Smooth muscle cell (in vitro differentiated cells): ENCODE measurements at regions not wholly inside any gene's neighbourhood (a gene's known extent, or its start where the extent isn't known, plus 50 kb on each side); places are given as distances from the start of the nearest gene placed in this dataset.
A peak's percentile ranks its signal among the peaks of the same experiment; 100 is the strongest.

Source experiments
- DNase-seq: peaks from one replicate; lab custom pipeline; 2025; ENCODE audit not compliant: unreplicated experiment; lab: John Stamatoyannopoulos, UW
- H2AFZ ChIP-seq: fragments of 200-600 bp; sonication (generic); 2 replicates; pipeline ENCODE4 v1.6.0; 2016; ENCODE audit warnings: antibody characterized with exemption, low read depth, mild to moderate bottlenecking
- H3F3A ChIP-seq: fragments of 200-600 bp; sonication (generic); 2 replicates; pipeline ENCODE4 v1.6.0; 2017; ENCODE audit warnings: antibody characterized with exemption, low read depth
- H3K27ac ChIP-seq: fragments of 200-600 bp; sonication (generic); 2 replicates; pipeline ENCODE4 v1.5.1; 2016; ENCODE audit warnings: low read depth, mild to moderate bottlenecking
- H3K27me3 ChIP-seq: fragments of 200-600 bp; sonication (generic); 2 replicates; pipeline ENCODE4 v1.6.1; 2016; ENCODE audit warnings: low read depth, mild to moderate bottlenecking
- H3K36me3 ChIP-seq: fragments of 200-600 bp; sonication (generic); 2 replicates; pipeline ENCODE4 v1.5.1; 2016; ENCODE audit warnings: low read depth
- H3K4me1 ChIP-seq: fragments of 200-600 bp; sonication (generic); 2 replicates; pipeline ENCODE4 v1.5.1; 2016; ENCODE audit warnings: low read depth
- H3K4me2 ChIP-seq: fragments of 200-600 bp; sonication (generic); 2 replicates; pipeline ENCODE4 v1.6.0; 2016; ENCODE audit warnings: mild to moderate bottlenecking
- H3K4me3 ChIP-seq: fragments of 200-600 bp; sonication (generic); 2 replicates; pipeline ENCODE4 v1.5.1; 2016; ENCODE audit warnings: mild to moderate bottlenecking
- H3K79me2 ChIP-seq: fragments of 200-600 bp; sonication (generic); 2 replicates; pipeline ENCODE4 v1.6.0; 2016; ENCODE audit warnings: low read depth, mild to moderate bottlenecking
- H3K9ac ChIP-seq: fragments of 200-600 bp; sonication (generic); 2 replicates; pipeline ENCODE4 v1.6.0; 2016; ENCODE audit warnings: low read depth
- H3K9me3 ChIP-seq: fragments of 200-600 bp; sonication (generic); replicated peaks from 2 replicates; pipeline ENCODE4 v1.5.1; 2016; ENCODE audit warnings: low read depth
- H4K20me1 ChIP-seq: fragments of 200-600 bp; sonication (generic); 2 replicates; pipeline ENCODE4 v1.6.0; 2016; ENCODE audit warnings: low read depth
- WGBS: methylation state at CpG from one replicate; pipeline ENCODE4 v1.1.7; 2016; ENCODE audit warnings: low lambda C conversion rate; 5-methylcytosine and 5-hydroxymethylcytosine counted together
- TF ChIP-seq, protein P1 (sequence below): fragments of 200-600 bp; sonication (generic); IDR thresholded peaks from 2 replicates; pipeline ENCODE4 v1.5.1; 2017; ENCODE audit warnings: borderline replicate concordance, mild to moderate bottlenecking, antibody characterized with exemption; ENCODE audit not compliant: insufficient read depth, poor library complexity, severe bottlenecking

DNA sequence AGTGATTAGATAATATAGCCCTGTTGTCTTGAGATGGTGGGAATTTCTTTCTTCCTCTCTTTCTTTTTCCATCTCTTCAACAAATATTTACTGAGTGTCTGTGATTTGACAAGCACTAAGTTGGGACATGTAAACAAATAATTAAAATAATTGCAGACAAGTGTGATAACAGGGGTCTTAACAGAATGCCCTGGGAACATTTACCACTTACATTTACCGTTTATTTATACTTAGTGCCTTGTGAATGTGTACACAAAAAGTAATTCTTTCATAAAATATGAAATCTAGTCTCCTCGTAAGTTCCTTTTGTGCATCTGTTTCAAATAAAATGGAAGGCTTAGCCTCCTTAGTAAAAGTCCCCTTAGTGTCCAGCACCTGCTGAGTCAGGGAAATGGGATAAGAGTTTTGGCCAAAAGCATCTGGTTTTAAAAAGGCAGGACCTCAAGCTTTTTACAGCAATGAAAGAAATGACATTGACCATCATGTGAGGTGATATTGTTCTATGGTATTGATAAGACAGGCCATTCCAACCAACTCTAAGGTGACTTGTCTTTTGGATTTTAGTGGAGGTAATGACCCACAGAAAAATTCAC is 188.2 kb downstream of the HS3ST3B1 start:
- H3K27ac ChIP-seq = no peak overlapping the region
- TF ChIP-seq, protein P1, sequence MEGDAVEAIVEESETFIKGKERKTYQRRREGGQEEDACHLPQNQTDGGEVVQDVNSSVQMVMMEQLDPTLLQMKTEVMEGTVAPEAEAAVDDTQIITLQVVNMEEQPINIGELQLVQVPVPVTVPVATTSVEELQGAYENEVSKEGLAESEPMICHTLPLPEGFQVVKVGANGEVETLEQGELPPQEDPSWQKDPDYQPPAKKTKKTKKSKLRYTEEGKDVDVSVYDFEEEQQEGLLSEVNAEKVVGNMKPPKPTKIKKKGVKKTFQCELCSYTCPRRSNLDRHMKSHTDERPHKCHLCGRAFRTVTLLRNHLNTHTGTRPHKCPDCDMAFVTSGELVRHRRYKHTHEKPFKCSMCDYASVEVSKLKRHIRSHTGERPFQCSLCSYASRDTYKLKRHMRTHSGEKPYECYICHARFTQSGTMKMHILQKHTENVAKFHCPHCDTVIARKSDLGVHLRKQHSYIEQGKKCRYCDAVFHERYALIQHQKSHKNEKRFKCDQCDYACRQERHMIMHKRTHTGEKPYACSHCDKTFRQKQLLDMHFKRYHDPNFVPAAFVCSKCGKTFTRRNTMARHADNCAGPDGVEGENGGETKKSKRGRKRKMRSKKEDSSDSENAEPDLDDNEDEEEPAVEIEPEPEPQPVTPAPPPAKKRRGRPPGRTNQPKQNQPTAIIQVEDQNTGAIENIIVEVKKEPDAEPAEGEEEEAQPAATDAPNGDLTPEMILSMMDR = no peak
- DNase-seq = no peak
- H3K4me2 ChIP-seq = no peak overlapping the region
- no peaks in the 10 kb centered on the region for H3K79me2 ChIP-seq
- H2AFZ ChIP-seq = peak overlapping the region; percentile 33
- H3K36me3 ChIP-seq = no peaks in the 10 kb centered on the region
- 24% methylated on average over 2 of the region's 2 CpGs for WGBS
- no peaks in the 10 kb centered on the region for H3K4me1 ChIP-seq
- H4K20me1 ChIP-seq = no peaks in the 10 kb centered on the region
- H3F3A ChIP-seq = no peaks in the 10 kb centered on the region
- H3K9me3 ChIP-seq = no peaks in the 10 kb centered on the region
- no peaks in the 10 kb centered on the region for H3K27me3 ChIP-seq
- no peak overlapping the region for H3K9ac ChIP-seq
- no peak overlapping the region for H3K4me3 ChIP-seq

DNA sequence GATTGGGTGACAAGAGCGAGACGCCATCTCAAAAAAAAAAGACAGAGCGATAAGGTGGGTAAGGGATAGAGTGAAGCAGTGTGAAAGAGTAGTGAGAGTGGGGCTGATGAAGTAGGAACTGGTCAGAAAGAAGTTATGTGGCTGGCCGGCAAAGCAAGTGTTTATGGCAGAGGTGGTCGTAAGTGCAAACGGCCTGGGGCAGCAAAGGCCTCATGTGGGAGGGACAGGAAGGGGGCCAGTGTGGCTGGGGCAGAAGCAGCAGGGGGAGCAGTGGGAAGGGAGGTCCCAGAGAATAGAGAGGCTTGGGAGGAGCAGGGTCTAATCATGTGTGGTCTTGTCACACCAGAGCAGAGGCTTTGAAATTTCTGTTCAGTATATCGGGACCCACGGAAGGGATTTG is 186.2 kb downstream of the HS3ST3B1 start:
- no peak overlapping the region for H3K4me2 ChIP-seq
- no peak overlapping the region for H2AFZ ChIP-seq
- no peaks in the 10 kb centered on the region for H3F3A ChIP-seq
- no peak overlapping the region for H3K9ac ChIP-seq
- H3K27me3 ChIP-seq = no peaks in the 10 kb centered on the region
- H3K9me3 ChIP-seq = no peaks in the 10 kb centered on the region
- DNase-seq = no peak
- TF ChIP-seq, protein P1 = no peak
- no peaks in the 10 kb centered on the region for H3K36me3 ChIP-seq
- H3K4me1 ChIP-seq = no peaks in the 10 kb centered on the region
- no peak overlapping the region for H3K27ac ChIP-seq
- 76% methylated on average over 8 of the region's 8 CpGs for WGBS
- H3K4me3 ChIP-seq = no peak overlapping the region
- H4K20me1 ChIP-seq = no peaks in the 10 kb centered on the region
- no peaks in the 10 kb centered on the region for H3K79me2 ChIP-seq

DNA sequence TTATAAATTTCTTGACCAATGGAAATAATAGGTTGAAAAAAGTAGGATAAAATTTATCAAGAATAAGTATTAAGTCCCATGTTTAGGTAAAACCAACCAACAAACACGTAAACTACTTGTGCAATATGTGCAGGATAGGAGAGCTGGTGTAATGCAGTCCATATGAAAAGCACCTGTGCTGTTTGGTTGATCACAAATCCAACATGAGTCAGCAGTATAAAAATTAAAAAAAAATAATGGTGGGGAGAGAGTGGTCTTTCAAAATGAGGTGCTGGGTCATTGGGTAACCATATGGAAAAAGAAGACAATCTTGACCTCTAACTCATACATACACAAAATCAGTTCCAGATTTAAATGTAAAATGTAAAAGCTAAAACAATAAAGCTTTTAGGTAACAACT is 181.8 kb downstream of the HS3ST3B1 start:
- no peak overlapping the region for H3K9ac ChIP-seq
- TF ChIP-seq, protein P1 = no peak
- no peaks in the 10 kb centered on the region for H3K4me1 ChIP-seq
- H3F3A ChIP-seq = no peaks in the 10 kb centered on the region
- H3K27me3 ChIP-seq = no peaks in the 10 kb centered on the region
- H3K36me3 ChIP-seq = no peaks in the 10 kb centered on the region
- no peak overlapping the region for H3K4me3 ChIP-seq
- 92% methylated on average over 1 of the region's 1 CpG for WGBS
- no peaks in the 10 kb centered on the region for H3K79me2 ChIP-seq
- no peaks in the 10 kb centered on the region for H4K20me1 ChIP-seq
- H3K9me3 ChIP-seq = no peaks in the 10 kb centered on the region
- H2AFZ ChIP-seq = no peak overlapping the region
- no peak overlapping the region for H3K27ac ChIP-seq
- H3K4me2 ChIP-seq = no peak overlapping the region
- no peak for DNase-seq

DNA sequence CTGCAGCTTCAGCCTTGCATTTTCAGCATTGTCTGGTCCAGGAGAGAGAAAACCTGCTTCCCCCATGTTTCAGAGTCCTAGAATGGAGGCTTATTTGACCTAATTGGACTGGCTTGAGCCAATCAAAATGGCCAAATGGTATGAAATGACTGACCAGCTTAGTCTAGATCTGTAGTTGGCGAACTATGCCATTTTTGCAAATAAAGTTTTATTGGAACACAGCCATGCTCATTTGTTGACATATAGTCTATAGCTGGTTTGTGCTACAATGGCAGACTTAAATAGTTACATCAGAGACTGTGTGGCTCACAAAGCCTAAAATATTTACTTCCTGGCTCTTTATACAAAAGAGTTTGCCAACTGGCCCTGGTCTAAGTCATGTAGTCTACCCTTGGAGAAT is 180.8 kb downstream of the HS3ST3B1 start:
- H3K27me3 ChIP-seq = no peaks in the 10 kb centered on the region
- no peak overlapping the region for H3K4me2 ChIP-seq

More for the DNA sequence above, 180.8 kb downstream of the HS3ST3B1 start:
- H3K4me1 ChIP-seq = no peaks in the 10 kb centered on the region
- H3K9me3 ChIP-seq = no peaks in the 10 kb centered on the region
- no peak overlapping the region for H3K9ac ChIP-seq
- no peaks in the 10 kb centered on the region for H3F3A ChIP-seq
- H3K79me2 ChIP-seq = no peaks in the 10 kb centered on the region
- H4K20me1 ChIP-seq = no peaks in the 10 kb centered on the region
- no peak overlapping the region for H3K4me3 ChIP-seq
- no peak overlapping the region for H3K27ac ChIP-seq
- no peak for DNase-seq
- WGBS = 85% methylated on average over 1 of the region's 1 CpG
- no peak overlapping the region for H2AFZ ChIP-seq
- H3K36me3 ChIP-seq = no peaks in the 10 kb centered on the region
- TF ChIP-seq, protein P1 = no peak
